Activated CD4-positive, alpha-beta T cell treated with anti-CD3 and anti-CD28 coated beads, Interleukin-2, amount 50 U/mL, for 24 hours (primary cell): ENCODE measurements at regions not wholly inside any gene's neighbourhood (a gene's known extent, or its start where the extent isn't known, plus 50 kb on each side); places are given as distances from the start of the nearest gene placed in this dataset.

Source experiments
- DNase-seq, 2 donors: peaks; one replicate each; pipeline ENCODE4 v3.0.0-alpha.2; 2020; ENCODE audit warnings: low read depth in 1 of 2, low spot score in 1 of 2

- no peak for DNase-seq
These were observed 695.1 kb downstream of the TNS3 start for GRCh38 chr7:46886669-46887374.

GRCh38 chr7:46885167-46885566, 696.7 kb downstream of the TNS3 start:
- DNase-seq: no peak

GRCh38 chr7:46881507-46882127, 700.3 kb downstream of the TNS3 start:
- no peak for DNase-seq

- no peak for DNase-seq
These were observed 701.3 kb downstream of the TNS3 start for GRCh38 chr7:46880508-46881196.

GRCh38 chr7:46879783-46880182, 702.1 kb downstream of the TNS3 start:
- DNase-seq: no peak

- no peak for DNase-seq
These were observed 710.4 kb downstream of the TNS3 start for GRCh38 chr7:46871516-46871915.

GRCh38 chr7:46864716-46865115, 717.2 kb downstream of the TNS3 start:
- no peak for DNase-seq

GRCh38 chr7:46859963-46860475, 721.9 kb downstream of the TNS3 start:
- no peak for DNase-seq

GRCh38 chr7:46855851-46856250, 726.1 kb downstream of the TNS3 start:
- no peak for DNase-seq

- DNase-seq: no peak
These were observed 726.9 kb downstream of the TNS3 start for GRCh38 chr7:46854958-46855473.

- DNase-seq: no peak
These were observed 728.5 kb downstream of the TNS3 start for GRCh38 chr7:46853451-46853850.

- DNase-seq: no peak
These were observed 729.1 kb downstream of the TNS3 start for GRCh38 chr7:46852795-46853194.

- DNase-seq: no peak
These were observed 731.2 kb downstream of the TNS3 start for GRCh38 chr7:46850563-46851330.

- no peak for DNase-seq
These were observed 733.0 kb downstream of the TNS3 start for GRCh38 chr7:46848944-46849343.

GRCh38 chr7:46848311-46848710, 733.6 kb downstream of the TNS3 start:
- no peak for DNase-seq

- DNase-seq: no peak
These were observed 734.8 kb downstream of the TNS3 start for GRCh38 chr7:46847126-46847525.

GRCh38 chr7:46844486-46844885, 737.4 kb downstream of the TNS3 start:
- DNase-seq: no peak

- DNase-seq: no peak
These were observed 740.7 kb downstream of the TNS3 start for GRCh38 chr7:46841248-46841647.

GRCh38 chr7:46839651-46840050, 742.3 kb downstream of the TNS3 start:
- DNase-seq: no peak

- no peak for DNase-seq
These were observed 743.4 kb downstream of the TNS3 start for GRCh38 chr7:46838463-46838862.

GRCh38 chr7:46835556-46835955, 746.4 kb downstream of the TNS3 start:
- no peak for DNase-seq
